ENCODE measurements at regions not wholly inside any gene's neighbourhood (a gene's known extent, or its start where the extent isn't known, plus 50 kb on each side); places are given as distances from the start of the nearest gene placed in this dataset.

- no peaks in the 10 kb centered on the region for H3K27me3 ChIP-seq (ENCODE audit: insufficient read depth, poor library complexity, severe bottlenecking)
- TF ChIP-seq SPI1 (IDR thresholded peaks at IDR 0.05; ENCODE audit: borderline replicate concordance, low read depth) (no peak), GABPA (IDR thresholded peaks at IDR 0.05; ENCODE audit: low read depth) (no peak), POLR2AphosphoS5 (IDR thresholded peaks at IDR 0.05; ENCODE audit: low read depth) (no peak), CTCF (IDR thresholded peaks at IDR 0.05; ENCODE audit: insufficient read depth, low read length) (no peak)
- TF ChIP-seq, protein P1, sequence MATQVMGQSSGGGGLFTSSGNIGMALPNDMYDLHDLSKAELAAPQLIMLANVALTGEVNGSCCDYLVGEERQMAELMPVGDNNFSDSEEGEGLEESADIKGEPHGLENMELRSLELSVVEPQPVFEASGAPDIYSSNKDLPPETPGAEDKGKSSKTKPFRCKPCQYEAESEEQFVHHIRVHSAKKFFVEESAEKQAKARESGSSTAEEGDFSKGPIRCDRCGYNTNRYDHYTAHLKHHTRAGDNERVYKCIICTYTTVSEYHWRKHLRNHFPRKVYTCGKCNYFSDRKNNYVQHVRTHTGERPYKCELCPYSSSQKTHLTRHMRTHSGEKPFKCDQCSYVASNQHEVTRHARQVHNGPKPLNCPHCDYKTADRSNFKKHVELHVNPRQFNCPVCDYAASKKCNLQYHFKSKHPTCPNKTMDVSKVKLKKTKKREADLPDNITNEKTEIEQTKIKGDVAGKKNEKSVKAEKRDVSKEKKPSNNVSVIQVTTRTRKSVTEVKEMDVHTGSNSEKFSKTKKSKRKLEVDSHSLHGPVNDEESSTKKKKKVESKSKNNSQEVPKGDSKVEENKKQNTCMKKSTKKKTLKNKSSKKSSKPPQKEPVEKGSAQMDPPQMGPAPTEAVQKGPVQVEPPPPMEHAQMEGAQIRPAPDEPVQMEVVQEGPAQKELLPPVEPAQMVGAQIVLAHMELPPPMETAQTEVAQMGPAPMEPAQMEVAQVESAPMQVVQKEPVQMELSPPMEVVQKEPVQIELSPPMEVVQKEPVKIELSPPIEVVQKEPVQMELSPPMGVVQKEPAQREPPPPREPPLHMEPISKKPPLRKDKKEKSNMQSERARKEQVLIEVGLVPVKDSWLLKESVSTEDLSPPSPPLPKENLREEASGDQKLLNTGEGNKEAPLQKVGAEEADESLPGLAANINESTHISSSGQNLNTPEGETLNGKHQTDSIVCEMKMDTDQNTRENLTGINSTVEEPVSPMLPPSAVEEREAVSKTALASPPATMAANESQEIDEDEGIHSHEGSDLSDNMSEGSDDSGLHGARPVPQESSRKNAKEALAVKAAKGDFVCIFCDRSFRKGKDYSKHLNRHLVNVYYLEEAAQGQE (IDR thresholded peaks at IDR 0.05; ENCODE audit: insufficient replicate concordance, low read depth), result no peak
Observed at GRCh38 chr16:35180970-35181369, 1721.6 kb downstream of the TP53TG3F start.

DNA sequence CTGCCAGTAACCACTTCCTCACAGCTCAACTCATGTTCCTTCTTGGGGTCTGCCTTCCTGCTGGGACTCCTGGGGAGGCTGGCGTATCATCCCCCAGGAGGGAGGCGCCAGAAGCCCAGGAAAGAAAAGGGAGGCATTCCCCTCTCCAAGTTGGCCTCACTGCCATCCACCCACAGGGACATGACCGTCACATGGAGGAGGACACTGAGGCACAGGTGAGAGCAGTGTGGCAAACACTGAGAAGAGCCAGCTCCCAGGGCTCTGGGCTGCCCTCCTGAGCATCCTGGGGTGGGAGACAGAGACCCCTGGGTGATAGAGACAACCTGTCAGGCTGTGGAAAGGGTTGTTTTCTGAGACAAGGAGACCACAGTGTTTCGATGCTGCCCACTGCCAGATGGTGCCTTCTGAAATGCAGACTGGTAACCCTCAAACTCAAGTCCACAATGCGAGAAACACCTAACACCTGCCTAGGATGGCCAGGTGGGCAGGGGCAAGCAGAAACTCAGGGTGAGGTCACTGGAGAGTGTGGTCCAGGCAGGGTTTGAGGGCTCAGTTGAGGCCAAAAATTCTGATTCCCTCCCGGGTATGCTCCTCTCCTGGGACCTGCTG is 1722.1 kb downstream of the TP53TG3F start:
- Histone ChIP-seq H3K4me3 (replicated peaks; ENCODE audit: insufficient read depth, low read length) (no peak overlapping the region), H3K27me3 (ENCODE audit: insufficient read depth, poor library complexity, severe bottlenecking) (no peaks in the 10 kb centered on the region), H3K27ac (replicated peaks) (no peak overlapping the region)
- TF ChIP-seq POLR2AphosphoS5 (IDR thresholded peaks at IDR 0.05; ENCODE audit: low read depth) (no peak), SPI1 (IDR thresholded peaks at IDR 0.05; ENCODE audit: borderline replicate concordance, low read depth) (no peak), CTCF (IDR thresholded peaks at IDR 0.05; ENCODE audit: insufficient read depth, low read length) (no peak), GABPA (IDR thresholded peaks at IDR 0.05; ENCODE audit: low read depth) (no peak)
- TF ChIP-seq, protein P1 (IDR thresholded peaks at IDR 0.05; ENCODE audit: insufficient replicate concordance, low read depth), result no peak
- no peak for DNase-seq (ENCODE audit: low read depth in 1 of 2, low spot score in 1 of 2)

More at GRCh38 chr16:35180970-35181369, 1721.6 kb downstream of the TP53TG3F start:
- DNase-seq (ENCODE audit: low read depth in 1 of 2, low spot score in 1 of 2), result no peak
- H3K4me3 ChIP-seq (replicated peaks; ENCODE audit: insufficient read depth, low read length), result no peak overlapping the region
- H3K27ac ChIP-seq (replicated peaks), result no peak overlapping the region

DNA sequence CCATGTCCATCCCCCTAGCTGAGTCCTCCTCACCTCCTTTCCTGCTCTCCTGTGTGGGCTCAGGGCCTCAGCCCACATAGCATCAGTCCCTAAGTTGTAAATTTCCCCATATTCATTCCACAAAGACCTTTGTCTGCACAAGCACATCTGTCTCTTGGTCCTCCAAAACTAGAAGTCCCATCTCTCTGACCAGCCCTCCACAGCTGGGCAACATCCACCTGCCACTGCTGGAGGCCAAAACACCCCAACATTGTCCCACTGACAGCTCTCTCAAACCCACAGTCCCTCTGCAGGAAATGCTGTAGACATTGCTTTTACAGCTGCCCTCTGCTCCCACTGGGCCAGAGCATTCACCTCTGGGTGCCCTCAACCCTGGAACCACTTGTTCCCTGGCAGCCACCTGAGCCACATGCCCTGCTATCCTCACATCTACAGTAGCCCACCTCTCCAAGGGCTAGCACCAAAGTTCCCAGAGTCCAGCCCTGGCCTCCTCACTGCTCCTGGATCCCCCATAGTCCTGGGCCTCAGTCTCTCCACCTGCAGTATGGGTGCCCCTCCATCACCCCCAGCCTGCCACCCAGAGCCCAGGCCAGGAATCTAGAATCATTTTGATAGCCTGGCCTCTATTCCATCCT is 1722.7 kb downstream of the TP53TG3F start:
- no peak overlapping the region for H3K27ac ChIP-seq (replicated peaks)
- no peak for DNase-seq (ENCODE audit: low read depth in 1 of 2, low spot score in 1 of 2)
- no peaks in the 10 kb centered on the region for H3K27me3 ChIP-seq (ENCODE audit: insufficient read depth, poor library complexity, severe bottlenecking)
- no peak overlapping the region for H3K4me3 ChIP-seq (replicated peaks; ENCODE audit: insufficient read depth, low read length)
- no peak for TF ChIP-seq CTCF (IDR thresholded peaks at IDR 0.05; ENCODE audit: insufficient read depth, low read length)
- TF ChIP-seq GABPA (IDR thresholded peaks at IDR 0.05; ENCODE audit: low read depth), result no peak
- no peak for TF ChIP-seq SPI1 (IDR thresholded peaks at IDR 0.05; ENCODE audit: borderline replicate concordance, low read depth)
